GM12878 (cell line): ENCODE measurements at regions not wholly inside any gene's neighbourhood (a gene's known extent, or its start where the extent isn't known, plus 50 kb on each side); places are given as distances from the start of the nearest gene placed in this dataset.

Experiments
- ATAC-seq: fragments of 200-7000 bp; cut with Tn5 transposase; 3 replicates; pipeline ENCODE4 v1.9.1; 2020; ENCODE audit warnings: mild to moderate bottlenecking, moderate library complexity
- BruUV-seq: library from RNA; stranded (reverse); fragments of 400-500 nt; replicated peaks from 2 replicates; lab custom pipeline; 2021; lab: Mats Ljungman, UMichigan
- CTCF ChIA-PET: fragments of 300-600 bp; sonication (Branson Sonifier 250); formaldehyde crosslinking; extraction: SDS; loops from one replicate; lab custom pipeline; 2021; ENCODE audit warnings: inconsistent platforms; lab: Yijun Ruan, JAX
- POLR2A ChIA-PET: fragments of 350-600 bp; formaldehyde crosslinking; extraction: SDS; loops from one replicate; lab custom pipeline; 2021; ENCODE audit warnings: inconsistent platforms; lab: Charles Lee
- RAD21 ChIA-PET: fragments of 300-600 bp; sonication (Branson Sonifier 250); formaldehyde crosslinking; loops from one replicate; lab custom pipeline; 2023; ENCODE audit warnings: antibody characterized with exemption; ENCODE audit not compliant: unreplicated experiment; lab: Charles Lee
- SMC1A ChIA-PET: fragments of 300-600 bp; sonication (Branson Sonifier 250); formaldehyde crosslinking; loops from one replicate; lab custom pipeline; 2023; ENCODE audit not compliant: unreplicated experiment, uncharacterized antibody; lab: Charles Lee
- DNase-seq: peaks from one replicate; pipeline ENCODE4 v3.0.0-alpha.2; 2011; ENCODE audit warnings: low read depth, low spot score
- FAIRE-seq: peaks from 3 replicates; lab custom pipeline; 2011; peaks lifted over from hg19 to GRCh38; lab: Jason Lieb, UNC
- H2AFZ ChIP-seq: 2 replicates; pipeline ENCODE4 v1.6.0; 2011; ENCODE audit warnings: low read depth, low read length, control low read depth; ENCODE audit not compliant: control insufficient read depth
- H3K27ac ChIP-seq: 2 replicates; pipeline ENCODE4 v1.5.1; 2011; ENCODE audit warnings: control low read depth; ENCODE audit not compliant: control insufficient read depth, insufficient read depth
- H3K27me3 ChIP-seq, 2 experiments: replicated peaks in 1 of 2; 2 replicates each; pipeline versions ENCODE4 v1.6.0 to v1.6.1; 2011; ENCODE audit warnings: low read length in 1 of 2; ENCODE audit not compliant: control insufficient read depth in 2 of 2, insufficient read depth in 2 of 2
- H3K36me3 ChIP-seq, 2 experiments: 2 replicates each; pipeline ENCODE4 v1.5.1; 2011; ENCODE audit warnings: low read length in 1 of 2; ENCODE audit not compliant: control insufficient read depth in 2 of 2, insufficient read depth in 2 of 2
- H3K4me1 ChIP-seq: 2 replicates; pipeline ENCODE4 v1.6.1; 2011; ENCODE audit warnings: mild to moderate bottlenecking, low read length, moderate library complexity, mixed read lengths; ENCODE audit not compliant: control insufficient read depth, insufficient read depth
- H3K4me2 ChIP-seq: 2 replicates; pipeline ENCODE4 v1.6.0; 2011; ENCODE audit warnings: control low read depth; ENCODE audit not compliant: control insufficient read depth, insufficient read depth
- H3K4me3 ChIP-seq: fragments of 200-600 bp; sonication (generic); 2 replicates; pipeline ENCODE4 v1.5.1; 2016
- H3K79me2 ChIP-seq: 2 replicates; pipeline ENCODE4 v1.6.0; 2011; ENCODE audit warnings: low read length; ENCODE audit not compliant: control insufficient read depth, insufficient read depth
- H3K9ac ChIP-seq: 2 replicates; pipeline ENCODE4 v1.8.0; 2011; ENCODE audit warnings: low read length, control low read depth, mixed read lengths; ENCODE audit not compliant: control insufficient read depth, insufficient read depth
- H3K9me3 ChIP-seq: replicated peaks from 3 replicates; pipeline ENCODE4 v1.5.1; 2011; ENCODE audit warnings: mild to moderate bottlenecking, low read length; ENCODE audit not compliant: control insufficient read depth, insufficient read depth
- H4K20me1 ChIP-seq: 2 replicates; pipeline ENCODE4 v1.6.0; 2011; ENCODE audit not compliant: control insufficient read depth, insufficient read depth
- BACH1 ChIP-seq: fragments of 450-650 bp; IDR thresholded peaks from 2 replicates; pipeline ENCODE4 v1.6.1; 2017; ENCODE audit warnings: mild to moderate bottlenecking, borderline replicate concordance
- CBFB ChIP-seq: IDR thresholded peaks from 2 replicates; pipeline ENCODE4 v1.6.1; 2016; ENCODE audit warnings: antibody characterized with exemption, low read depth
- MTA2 ChIP-seq: fragments of 450-650 bp; IDR thresholded peaks from 2 replicates; pipeline ENCODE4 v1.6.1; 2016; ENCODE audit warnings: low read depth, mild to moderate bottlenecking, moderate library complexity
- NFIC ChIP-seq: IDR thresholded peaks from 2 replicates; pipeline ENCODE4 v1.6.1; 2012; ENCODE audit warnings: low read depth, mild to moderate bottlenecking, inconsistent platforms, low read length, moderate library complexity
- RAD51 ChIP-seq: fragments of 450-650 bp; IDR thresholded peaks from 2 replicates; pipeline ENCODE4 v1.6.1; 2016; ENCODE audit warnings: moderate library complexity, mild to moderate bottlenecking, inconsistent platforms
- ZNF24 ChIP-seq: fragments of 450-650 bp; IDR thresholded peaks from 2 replicates; pipeline ENCODE4 v1.6.1; 2017; ENCODE audit warnings: antibody characterized with exemption, mild to moderate bottlenecking
- WGBS: methylation state at CpG from one replicate; pipeline ENCODE4 v1.1.6; 2016; ENCODE audit warnings: low lambda C conversion rate; ENCODE audit not compliant: insufficient replicate concordance, insufficient coverage; ENCODE audit errors: missing lambda C conversion rate; 5-methylcytosine and 5-hydroxymethylcytosine counted together
- in situ Hi-C: fragments of 300-500 bp; cut with MboI; formaldehyde crosslinking; loops from 9 replicates; pipeline ENCODE4 v1.14.3; 2018; ENCODE audit warnings: mixed read lengths
- intact Hi-C: fragments of 100-400 bp; cut with micrococcal nuclease; formaldehyde crosslinking; loops from one replicate; pipeline ENCODE4 v1.14.2; 2022; ENCODE audit not compliant: unreplicated experiment
- TF ChIP-seq, protein P1 (sequence below): fragments of 450-650 bp; IDR thresholded peaks from 2 replicates; pipeline ENCODE4 v1.6.1; 2017; ENCODE audit warnings: mild to moderate bottlenecking, moderate library complexity

DNA sequence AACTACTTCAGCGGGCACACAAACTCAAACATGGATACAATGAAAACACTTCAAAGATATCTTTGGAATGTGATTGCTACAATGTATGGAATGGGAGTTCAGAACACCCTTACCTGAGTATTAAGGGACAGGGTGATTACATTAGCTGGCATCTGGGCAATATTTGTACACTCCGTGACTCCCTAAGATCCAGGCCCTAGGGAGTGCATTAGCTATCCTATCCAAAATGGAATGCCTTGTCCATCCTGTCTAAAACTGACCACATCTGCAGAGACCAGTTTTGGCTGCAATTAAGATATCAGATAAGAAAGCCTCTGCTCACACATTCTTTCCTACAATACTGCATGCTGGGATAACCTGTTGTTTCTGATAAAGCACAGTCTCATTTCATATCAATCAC is 176.6 kb upstream of the EMCN start:
- RAD21 ChIA-PET, result no interaction called here
- Histone ChIP-seq H3K27me3 (no peaks in the 10 kb centered on the region), H3K4me2 (no peak overlapping the region), H3K9ac (no peak overlapping the region), H3K9me3 (no peaks in the 10 kb centered on the region), H3K4me3 (no peak overlapping the region), H3K4me1 (no peaks in the 10 kb centered on the region), H3K79me2 (no peaks in the 10 kb centered on the region), H4K20me1 (no peaks in the 10 kb centered on the region), H3K36me3 (no peaks in the 10 kb centered on the region), H3K27ac (no peak overlapping the region), H2AFZ (no peak overlapping the region)
- TF ChIP-seq ZNF24, result no peak
- TF ChIP-seq RAD51, result no peak
- no peak for TF ChIP-seq MTA2
- TF ChIP-seq CBFB, result no peak
- TF ChIP-seq, protein P1, sequence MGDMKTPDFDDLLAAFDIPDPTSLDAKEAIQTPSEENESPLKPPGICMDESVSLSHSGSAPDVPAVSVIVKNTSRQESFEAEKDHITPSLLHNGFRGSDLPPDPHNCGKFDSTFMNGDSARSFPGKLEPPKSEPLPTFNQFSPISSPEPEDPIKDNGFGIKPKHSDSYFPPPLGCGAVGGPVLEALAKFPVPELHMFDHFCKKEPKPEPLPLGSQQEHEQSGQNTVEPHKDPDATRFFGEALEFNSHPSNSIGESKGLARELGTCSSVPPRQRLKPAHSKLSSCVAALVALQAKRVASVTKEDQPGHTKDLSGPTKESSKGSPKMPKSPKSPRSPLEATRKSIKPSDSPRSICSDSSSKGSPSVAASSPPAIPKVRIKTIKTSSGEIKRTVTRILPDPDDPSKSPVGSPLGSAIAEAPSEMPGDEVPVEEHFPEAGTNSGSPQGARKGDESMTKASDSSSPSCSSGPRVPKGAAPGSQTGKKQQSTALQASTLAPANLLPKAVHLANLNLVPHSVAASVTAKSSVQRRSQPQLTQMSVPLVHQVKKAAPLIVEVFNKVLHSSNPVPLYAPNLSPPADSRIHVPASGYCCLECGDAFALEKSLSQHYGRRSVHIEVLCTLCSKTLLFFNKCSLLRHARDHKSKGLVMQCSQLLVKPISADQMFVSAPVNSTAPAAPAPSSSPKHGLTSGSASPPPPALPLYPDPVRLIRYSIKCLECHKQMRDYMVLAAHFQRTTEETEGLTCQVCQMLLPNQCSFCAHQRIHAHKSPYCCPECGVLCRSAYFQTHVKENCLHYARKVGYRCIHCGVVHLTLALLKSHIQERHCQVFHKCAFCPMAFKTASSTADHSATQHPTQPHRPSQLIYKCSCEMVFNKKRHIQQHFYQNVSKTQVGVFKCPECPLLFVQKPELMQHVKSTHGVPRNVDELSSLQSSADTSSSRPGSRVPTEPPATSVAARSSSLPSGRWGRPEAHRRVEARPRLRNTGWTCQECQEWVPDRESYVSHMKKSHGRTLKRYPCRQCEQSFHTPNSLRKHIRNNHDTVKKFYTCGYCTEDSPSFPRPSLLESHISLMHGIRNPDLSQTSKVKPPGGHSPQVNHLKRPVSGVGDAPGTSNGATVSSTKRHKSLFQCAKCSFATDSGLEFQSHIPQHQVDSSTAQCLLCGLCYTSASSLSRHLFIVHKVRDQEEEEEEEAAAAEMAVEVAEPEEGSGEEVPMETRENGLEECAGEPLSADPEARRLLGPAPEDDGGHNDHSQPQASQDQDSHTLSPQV, result no peak
- TF ChIP-seq BACH1, result no peak
- no peak for TF ChIP-seq NFIC
- FAIRE-seq (no peak), ATAC-seq (no peak), DNase-seq (no peak)
- BruUV-seq, result no TSS peak
- POLR2A ChIA-PET, result no interaction called here
- in situ Hi-C loops (no loop called here), intact Hi-C loops (no loop called here)
- WGBS, result 59% methylated on average over 2 of the region's 2 CpGs
- SMC1A ChIA-PET, result no interaction called here
- CTCF ChIA-PET, result no interaction called here
